ENCODE measurements at regions not wholly inside any gene's neighbourhood (a gene's known extent, or its start where the extent isn't known, plus 50 kb on each side); places are given as distances from the start of the nearest gene placed in this dataset.

DNA sequence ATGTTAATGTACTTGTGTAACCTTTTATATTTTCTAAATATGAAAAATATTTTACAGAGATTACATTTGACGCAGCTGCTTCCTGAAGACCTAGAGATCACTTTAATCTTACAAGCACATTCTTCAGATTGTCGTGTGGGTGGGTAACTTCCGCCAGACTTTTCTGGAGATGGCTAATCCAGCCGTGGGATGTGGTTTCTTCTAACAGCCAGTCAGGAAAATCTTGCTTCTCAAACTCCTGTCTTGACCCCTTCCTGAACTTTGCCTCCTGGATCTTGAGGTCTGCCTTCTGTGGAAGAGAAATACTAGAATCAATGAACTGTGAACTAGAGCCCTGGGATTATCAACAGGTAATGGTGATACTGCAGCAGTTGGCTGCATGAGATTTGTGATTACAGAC lies 401.6 kb upstream of the TNP1 start:
- TF ChIP-seq, protein P1, sequence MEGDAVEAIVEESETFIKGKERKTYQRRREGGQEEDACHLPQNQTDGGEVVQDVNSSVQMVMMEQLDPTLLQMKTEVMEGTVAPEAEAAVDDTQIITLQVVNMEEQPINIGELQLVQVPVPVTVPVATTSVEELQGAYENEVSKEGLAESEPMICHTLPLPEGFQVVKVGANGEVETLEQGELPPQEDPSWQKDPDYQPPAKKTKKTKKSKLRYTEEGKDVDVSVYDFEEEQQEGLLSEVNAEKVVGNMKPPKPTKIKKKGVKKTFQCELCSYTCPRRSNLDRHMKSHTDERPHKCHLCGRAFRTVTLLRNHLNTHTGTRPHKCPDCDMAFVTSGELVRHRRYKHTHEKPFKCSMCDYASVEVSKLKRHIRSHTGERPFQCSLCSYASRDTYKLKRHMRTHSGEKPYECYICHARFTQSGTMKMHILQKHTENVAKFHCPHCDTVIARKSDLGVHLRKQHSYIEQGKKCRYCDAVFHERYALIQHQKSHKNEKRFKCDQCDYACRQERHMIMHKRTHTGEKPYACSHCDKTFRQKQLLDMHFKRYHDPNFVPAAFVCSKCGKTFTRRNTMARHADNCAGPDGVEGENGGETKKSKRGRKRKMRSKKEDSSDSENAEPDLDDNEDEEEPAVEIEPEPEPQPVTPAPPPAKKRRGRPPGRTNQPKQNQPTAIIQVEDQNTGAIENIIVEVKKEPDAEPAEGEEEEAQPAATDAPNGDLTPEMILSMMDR (IDR thresholded peaks at IDR 0.05; ENCODE audit: insufficient read depth, missing control alignments), result no peak
- DNase-seq (ENCODE audit: insufficient read length, low spot score) (no peak), FAIRE-seq (no peak)

- FAIRE-seq, result no peak
- no peak for DNase-seq (ENCODE audit: insufficient read length, low spot score)
- TF ChIP-seq, protein P1 (IDR thresholded peaks at IDR 0.05; ENCODE audit: insufficient read depth, missing control alignments), result no peak
These were observed 400.7 kb upstream of the TNP1 start for GRCh38 chr2:217260441-217261115.

GRCh38 chr2:217258170-217258569 lies 398.3 kb upstream of the TNP1 start:
- FAIRE-seq (no peak), DNase-seq (ENCODE audit: insufficient read length, low spot score) (no peak)
- TF ChIP-seq, protein P1 (IDR thresholded peaks at IDR 0.05; ENCODE audit: insufficient read depth, missing control alignments), result no peak

DNA sequence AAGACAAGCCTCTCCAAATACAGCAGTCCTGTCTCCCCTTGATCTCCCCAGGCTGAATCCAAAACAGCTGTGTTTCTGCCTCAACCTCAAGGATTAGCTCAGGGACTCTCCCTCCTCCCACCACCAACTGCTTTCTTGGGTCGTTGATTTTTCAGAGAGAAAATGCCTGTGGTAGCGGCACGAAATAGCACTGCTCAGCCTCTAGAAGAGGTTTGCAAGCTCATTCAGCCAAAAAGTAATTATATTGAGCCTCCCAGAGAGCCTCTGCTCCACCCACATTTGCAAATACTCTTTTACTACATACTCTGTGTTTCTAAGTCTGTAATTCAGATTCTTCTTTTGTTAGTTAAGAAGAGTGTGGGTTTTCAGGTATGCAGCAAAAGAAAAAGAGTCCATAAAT lies 396.4 kb upstream of the TNP1 start:
- no peak for DNase-seq (ENCODE audit: insufficient read length, low spot score)
- no peak for FAIRE-seq
- TF ChIP-seq, protein P1 (IDR thresholded peaks at IDR 0.05; ENCODE audit: insufficient read depth, missing control alignments), result no peak

DNA sequence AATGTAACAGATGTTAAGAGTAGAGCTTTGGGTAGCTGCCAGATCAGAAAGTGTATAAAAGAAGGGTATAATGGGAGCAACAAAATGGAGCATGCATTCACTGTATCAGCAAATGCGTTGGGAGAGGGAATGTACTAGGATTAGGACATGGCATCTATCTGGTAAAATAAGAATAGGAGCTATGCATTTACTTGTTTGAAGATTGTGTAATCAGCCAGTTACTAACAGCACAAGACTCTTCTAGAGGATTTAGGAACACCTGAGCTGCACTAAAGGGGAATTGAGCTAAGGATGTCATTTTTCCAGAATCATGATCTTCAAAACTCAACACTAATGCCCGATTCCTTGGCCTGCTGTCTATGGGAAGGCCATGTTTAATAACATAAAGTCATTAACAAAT lies 394.2 kb upstream of the TNP1 start:
- FAIRE-seq (no peak), DNase-seq (ENCODE audit: insufficient read length, low spot score) (no peak)
- TF ChIP-seq, protein P1 (IDR thresholded peaks at IDR 0.05; ENCODE audit: insufficient read depth, missing control alignments), result no peak

GRCh38 chr2:217252181-217252580 lies 392.3 kb upstream of the TNP1 start:
- FAIRE-seq (no peak), DNase-seq (ENCODE audit: insufficient read length, low spot score) (no peak)
- TF ChIP-seq, protein P1 (IDR thresholded peaks at IDR 0.05; ENCODE audit: insufficient read depth, missing control alignments), result no peak

DNA sequence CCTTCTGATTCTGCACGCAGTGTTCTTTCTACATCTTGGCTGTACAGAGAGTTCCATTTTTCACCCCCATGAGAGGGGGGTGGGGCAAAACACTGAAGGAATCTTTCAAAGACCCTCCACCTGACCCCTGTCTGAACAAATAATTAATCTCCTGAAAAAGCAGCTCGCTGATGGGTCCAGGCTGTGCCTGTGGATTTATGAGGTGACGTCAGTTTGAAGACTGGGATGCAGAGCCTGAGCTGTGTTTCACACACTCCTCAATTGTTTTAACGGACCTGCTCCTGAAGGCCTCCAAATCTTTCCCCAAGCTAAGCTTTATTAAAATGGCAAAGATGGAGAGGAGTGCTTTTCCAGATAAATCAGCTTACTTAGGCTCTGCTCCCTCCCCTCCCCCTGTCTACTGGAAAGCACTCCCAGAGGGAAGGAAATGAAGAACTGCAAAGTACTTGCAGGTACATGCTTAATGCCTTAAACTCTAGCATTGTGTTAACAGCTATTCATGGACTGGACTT lies 390.2 kb upstream of the TNP1 start:
- FAIRE-seq (no peak), DNase-seq (ENCODE audit: insufficient read length, low spot score) (no peak)
- TF ChIP-seq, protein P1 (IDR thresholded peaks at IDR 0.05; ENCODE audit: insufficient read depth, missing control alignments), result no peak
